SU-DHL-6 (cell line): ENCODE measurements at regions not wholly inside any gene's neighbourhood (a gene's known extent, or its start where the extent isn't known, plus 50 kb on each side); places are given as distances from the start of the nearest gene placed in this dataset.

ENCODE experiments used
- H2AFZ ChIP-seq: fragments of 200-600 bp; sonication (generic); 2 replicates; pipeline ENCODE4 v1.6.1; 2014; ENCODE audit warnings: low read depth, mild to moderate bottlenecking, moderate library complexity, mixed read lengths, antibody characterized with exemption, low read length; ENCODE audit not compliant: severe bottlenecking
- H3F3A ChIP-seq: fragments of 200-600 bp; shearing (Covaris generic); 2 replicates; pipeline ENCODE4 v1.6.0; 2016; ENCODE audit warnings: antibody characterized with exemption, mild to moderate bottlenecking; ENCODE audit not compliant: insufficient read depth
- H3K27ac ChIP-seq: fragments of 200-600 bp; sonication (generic); 2 replicates; pipeline ENCODE4 v1.5.1; 2016; ENCODE audit warnings: low read depth, mild to moderate bottlenecking, low read length, moderate library complexity, mixed read lengths
- H3K27me3 ChIP-seq: fragments of 200-600 bp; sonication (generic), shearing (Covaris generic); 2 replicates; pipeline ENCODE4 v1.6.0; 2014; ENCODE audit warnings: mild to moderate bottlenecking, low read length
- H3K36me3 ChIP-seq: fragments of 200-600 bp; sonication (generic); 2 replicates; pipeline ENCODE4 v1.6.1; 2014; ENCODE audit warnings: mild to moderate bottlenecking, low read length, mixed read lengths
- H3K4me2 ChIP-seq: fragments of 300-600, 200-600 bp; shearing (Covaris generic), sonication (generic); 2 replicates; pipeline ENCODE4 v1.6.0; 2014; ENCODE audit warnings: low read length, low read depth, mild to moderate bottlenecking; ENCODE audit not compliant: poor library complexity, severe bottlenecking
- H3K4me3 ChIP-seq: fragments of 200-600 bp; sonication (generic); 2 replicates; pipeline ENCODE4 v1.5.1; 2014; ENCODE audit warnings: antibody characterized with exemption, low read length, mild to moderate bottlenecking, mixed read lengths; ENCODE audit not compliant: insufficient read depth, poor library complexity, severe bottlenecking
- H3K79me2 ChIP-seq: fragments of 200-600 bp; sonication (generic); 2 replicates; pipeline ENCODE4 v1.6.1; 2014; ENCODE audit warnings: mild to moderate bottlenecking, low read length, moderate library complexity; ENCODE audit not compliant: insufficient read depth
- H3K9ac ChIP-seq: fragments of 200-600 bp; sonication (generic); 2 replicates; pipeline ENCODE4 v1.7.0; 2014; ENCODE audit warnings: mild to moderate bottlenecking, low read length
- H3K9me2 ChIP-seq: fragments of 200-600 bp; sonication (generic); replicated peaks from 2 replicates; pipeline ENCODE4 v1.6.1; 2014; ENCODE audit warnings: low read length; ENCODE audit not compliant: insufficient read depth
- H3K9me3 ChIP-seq: fragments of 200-600 bp; sonication (generic); 2 replicates; pipeline ENCODE4 v1.6.1; 2014; ENCODE audit warnings: low read length, mixed read lengths; ENCODE audit not compliant: insufficient read depth
- H4K20me1 ChIP-seq: fragments of 200-600 bp; sonication (generic); 2 replicates; pipeline ENCODE4 v1.6.1; 2014; ENCODE audit warnings: low read depth, mild to moderate bottlenecking, antibody characterized with exemption, low read length, moderate library complexity, mixed read lengths
- CTCF ChIP-seq: fragments of 200-600 bp; sonication (generic); IDR thresholded peaks from one replicate; pipeline ENCODE4 v1.5.1; 2017; ENCODE audit warnings: antibody characterized with exemption, mild to moderate bottlenecking, low read length, moderate library complexity; ENCODE audit not compliant: insufficient read depth, poor library complexity, severe bottlenecking
- EZH2phosphoT487 ChIP-seq: fragments of 200-600 bp; sonication (generic), shearing (Covaris generic); conservative IDR thresholded peaks from 2 replicates; pipeline ENCODE4 v1.6.1; 2018; ENCODE audit warnings: mild to moderate bottlenecking, antibody characterized with exemption, low read length, moderate library complexity, mixed read lengths

DNA sequence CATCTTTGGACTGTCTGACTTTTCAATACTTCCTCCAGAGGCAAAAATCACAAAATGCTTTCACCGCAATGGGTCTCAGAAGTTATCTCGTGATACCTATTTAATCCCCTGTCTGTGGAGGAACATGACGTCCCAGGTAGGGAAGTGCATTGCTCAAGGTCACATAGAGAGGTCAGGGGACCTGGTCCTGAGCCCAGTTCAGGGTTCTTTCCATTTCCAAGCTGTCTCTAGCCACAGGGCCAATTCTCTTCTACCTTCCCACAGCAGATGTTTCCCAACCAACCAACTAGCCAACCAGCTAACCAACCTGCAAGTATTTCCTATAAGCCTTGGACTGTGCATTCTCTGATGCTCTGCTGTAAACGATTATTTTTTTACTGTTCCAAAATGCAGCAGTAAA lies 122.2 kb upstream of the DLG1 start:
- TF ChIP-seq CTCF, result no peak
- TF ChIP-seq EZH2phosphoT487, result no peak
- Histone ChIP-seq H3K9me2 (no peaks in the 10 kb centered on the region), H3K4me3 (no peak overlapping the region), H3K27me3 (no peaks in the 10 kb centered on the region), H3K27ac (no peak overlapping the region), H3K9me3 (no peaks in the 10 kb centered on the region), H3K79me2 (no peaks in the 10 kb centered on the region), H3K9ac (no peak overlapping the region), H3F3A (no peaks in the 10 kb centered on the region), H3K36me3 (no peaks in the 10 kb centered on the region), H3K4me2 (no peak overlapping the region), H4K20me1 (no peaks in the 10 kb centered on the region), H2AFZ (no peak overlapping the region)

DNA sequence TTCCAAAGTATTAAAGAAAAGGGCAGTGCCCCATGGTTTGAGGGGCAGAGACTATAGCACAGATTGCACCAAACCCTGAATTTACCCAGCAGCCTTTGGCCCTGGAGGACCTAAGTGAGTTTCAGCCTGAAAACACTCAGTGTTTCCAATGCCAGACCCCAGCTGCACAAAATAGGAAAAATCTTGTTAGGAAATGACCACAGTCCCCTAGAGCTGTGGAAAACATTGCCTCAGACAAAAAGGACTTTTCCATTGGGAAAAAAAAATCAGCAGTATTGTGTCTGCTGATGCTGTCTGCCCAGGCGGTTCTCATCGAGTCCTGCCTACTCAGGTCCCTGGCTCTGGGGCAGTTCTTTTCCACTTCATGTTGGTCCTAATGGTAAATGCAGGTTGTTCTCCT lies 121.7 kb upstream of the DLG1 start:
- Histone ChIP-seq H3K79me2 (no peaks in the 10 kb centered on the region), H3K27ac (no peak overlapping the region), H3K9me3 (no peaks in the 10 kb centered on the region), H3K9me2 (no peaks in the 10 kb centered on the region), H3F3A (no peaks in the 10 kb centered on the region), H3K4me2 (no peak overlapping the region), H4K20me1 (no peaks in the 10 kb centered on the region), H3K27me3 (no peaks in the 10 kb centered on the region), H2AFZ (no peak overlapping the region), H3K4me3 (no peak overlapping the region), H3K36me3 (no peaks in the 10 kb centered on the region), H3K9ac (no peak overlapping the region)
- no peak for TF ChIP-seq CTCF
- no peak for TF ChIP-seq EZH2phosphoT487

- TF ChIP-seq CTCF (no peak), EZH2phosphoT487 (no peak)
- no peaks in the 10 kb centered on the region for H3K27me3 ChIP-seq
- no peak overlapping the region for H2AFZ ChIP-seq
- H3K79me2 ChIP-seq, result no peaks in the 10 kb centered on the region
- no peaks in the 10 kb centered on the region for H3F3A ChIP-seq
- no peak overlapping the region for H3K9ac ChIP-seq
- H3K9me2 ChIP-seq, result no peaks in the 10 kb centered on the region
- no peak overlapping the region for H3K4me2 ChIP-seq
- no peak overlapping the region for H3K4me3 ChIP-seq
- no peaks in the 10 kb centered on the region for H4K20me1 ChIP-seq
- no peak overlapping the region for H3K27ac ChIP-seq
- H3K36me3 ChIP-seq, result no peaks in the 10 kb centered on the region
- no peaks in the 10 kb centered on the region for H3K9me3 ChIP-seq
Measured at GRCh38 chr3:197419696-197420095, 121.3 kb upstream of the DLG1 start.
